Stimulated activated CD8-positive, alpha-beta memory T cell treated with anti-CD3 and anti-CD28 coated beads, Interleukin-15, amount 100 ng/mL, for 24 hours (primary cell): ENCODE measurements at regions not wholly inside any gene's neighbourhood (a gene's known extent, or its start where the extent isn't known, plus 50 kb on each side); places are given as distances from the start of the nearest gene placed in this dataset.

ENCODE experiments used
- DNase-seq: peaks from one replicate; pipeline ENCODE4 v3.0.0-alpha.2; 2020; ENCODE audit warnings: low read depth

- DNase-seq, result no peak
Measured at GRCh38 chrX:20378233-20378920, 111.7 kb upstream of the RPS6KA3 start.

GRCh38 chrX:20374900-20375438, 108.3 kb upstream of the RPS6KA3 start:
- no peak for DNase-seq

- no peak for DNase-seq
Measured at GRCh38 chrX:20374450-20374849, 107.7 kb upstream of the RPS6KA3 start.

GRCh38 chrX:20373063-20373462, 106.4 kb upstream of the RPS6KA3 start:
- DNase-seq, result no peak

GRCh38 chrX:20372533-20372932, 105.8 kb upstream of the RPS6KA3 start:
- DNase-seq, result no peak

GRCh38 chrX:20369468-20369867, 102.8 kb upstream of the RPS6KA3 start:
- no peak for DNase-seq

- no peak for DNase-seq
Measured at GRCh38 chrX:20364238-20364637, 97.5 kb upstream of the RPS6KA3 start.

- no peak for DNase-seq
Measured at GRCh38 chrX:20363275-20363674, 96.6 kb upstream of the RPS6KA3 start.

- no peak for DNase-seq
Measured at GRCh38 chrX:20362268-20363267, 95.9 kb upstream of the RPS6KA3 start.

GRCh38 chrX:20361890-20362262, 95.2 kb upstream of the RPS6KA3 start:
- DNase-seq, result no peak

GRCh38 chrX:20361081-20361889, 94.6 kb upstream of the RPS6KA3 start:
- DNase-seq, result no peak

- no peak for DNase-seq
Measured at GRCh38 chrX:20355187-20355586, 88.5 kb upstream of the RPS6KA3 start.

GRCh38 chrX:20354505-20354904, 87.8 kb upstream of the RPS6KA3 start:
- DNase-seq, result no peak

- no peak for DNase-seq
Measured at GRCh38 chrX:20352935-20353336, 86.2 kb upstream of the RPS6KA3 start.

GRCh38 chrX:20352504-20352903, 85.8 kb upstream of the RPS6KA3 start:
- DNase-seq, result no peak

GRCh38 chrX:20350596-20350995, 83.9 kb upstream of the RPS6KA3 start:
- DNase-seq, result no peak

- no peak for DNase-seq
Measured at GRCh38 chrX:20348139-20348538, 81.4 kb upstream of the RPS6KA3 start.

GRCh38 chrX:20347481-20347880, 80.8 kb upstream of the RPS6KA3 start:
- DNase-seq, result no peak

GRCh38 chrX:20333672-20334071, 67.0 kb upstream of the RPS6KA3 start:
- DNase-seq, result no peak

GRCh38 chrX:20330545-20330944, 63.8 kb upstream of the RPS6KA3 start:
- no peak for DNase-seq

- no peak for DNase-seq
Measured at GRCh38 chrX:20329435-20329834, 62.7 kb upstream of the RPS6KA3 start.

- no peak for DNase-seq
Measured at GRCh38 chrX:20325786-20326388, 59.2 kb upstream of the RPS6KA3 start.
